Islet of Langerhans (tissue), 1 donor: ENCODE measurements at regions not wholly inside any gene's neighbourhood (a gene's known extent, or its start where the extent isn't known, plus 50 kb on each side); places are given as distances from the start of the nearest gene placed in this dataset.

ENCODE experiments used
- FAIRE-seq: peaks from one replicate; lab custom pipeline; 2011; peaks lifted over from hg19 to GRCh38; lab: Jason Lieb, UNC

DNA sequence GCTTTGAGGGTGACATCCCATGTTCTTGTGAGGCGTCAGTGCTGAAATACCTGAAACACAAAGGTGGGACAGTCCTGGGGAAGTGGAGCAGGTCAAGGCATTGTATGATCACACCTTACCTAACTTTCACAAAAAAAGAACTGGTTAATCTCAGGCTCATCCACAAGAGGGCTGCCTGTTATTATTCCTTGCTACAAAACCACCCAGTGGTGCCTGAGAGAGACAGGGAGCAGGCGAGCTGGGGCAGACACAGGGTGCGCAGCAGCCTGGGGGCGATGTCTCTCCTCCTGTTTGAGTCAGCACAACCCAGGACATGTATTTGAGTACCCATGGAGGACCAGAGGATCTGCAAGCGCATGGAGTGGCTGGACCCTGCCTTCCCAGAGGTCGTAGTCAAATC is 316.8 kb upstream of the ATP10A start:
- no peak for FAIRE-seq

DNA sequence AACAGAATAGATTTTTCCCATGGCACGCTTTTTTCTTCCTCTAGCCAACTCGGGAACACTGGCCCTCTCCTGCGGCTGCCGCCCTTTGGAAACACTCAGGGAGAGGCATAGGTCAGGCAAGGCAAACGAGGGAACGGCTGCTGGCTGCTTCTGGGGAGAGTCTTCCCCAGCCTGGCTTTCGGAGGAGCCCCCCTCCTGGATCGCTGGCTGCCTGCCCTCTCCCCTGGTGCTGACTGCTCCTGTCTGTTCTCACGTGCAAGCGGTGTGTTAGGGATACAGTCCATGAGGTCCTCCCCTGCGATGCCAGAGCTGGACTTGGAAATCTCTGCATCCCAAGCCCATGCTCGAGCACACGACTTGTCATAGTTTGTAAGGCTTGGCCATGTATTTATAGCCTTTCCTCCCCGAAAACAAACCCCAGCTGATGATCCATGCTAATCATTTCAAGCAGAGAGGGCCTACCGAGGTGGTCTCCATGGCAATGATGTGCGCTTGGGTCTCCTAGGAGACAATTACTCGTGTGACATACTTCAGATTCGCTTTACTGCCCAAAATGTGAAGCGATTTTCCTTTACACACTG is 315.6 kb upstream of the ATP10A start:
- FAIRE-seq, result no peak

DNA sequence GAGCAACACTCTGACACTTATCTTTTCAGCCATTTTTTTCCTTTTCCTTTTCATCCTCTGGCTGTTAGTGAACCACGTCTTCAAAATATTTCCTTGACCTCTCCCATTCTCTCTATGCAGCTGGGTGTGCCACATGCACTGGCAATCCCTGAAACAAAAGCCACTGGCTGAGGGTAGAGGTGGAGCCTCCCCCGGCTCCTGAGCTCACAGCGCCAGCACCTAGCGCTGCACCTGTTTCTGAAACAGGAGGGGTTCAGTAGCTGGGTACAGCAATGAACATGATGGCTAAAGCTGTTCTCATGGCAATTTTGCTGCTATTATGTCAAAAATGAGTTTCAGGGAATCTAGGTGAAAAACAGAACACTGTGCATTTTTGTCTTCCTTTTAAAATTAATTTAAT is 314.7 kb upstream of the ATP10A start:
- FAIRE-seq, result no peak

DNA sequence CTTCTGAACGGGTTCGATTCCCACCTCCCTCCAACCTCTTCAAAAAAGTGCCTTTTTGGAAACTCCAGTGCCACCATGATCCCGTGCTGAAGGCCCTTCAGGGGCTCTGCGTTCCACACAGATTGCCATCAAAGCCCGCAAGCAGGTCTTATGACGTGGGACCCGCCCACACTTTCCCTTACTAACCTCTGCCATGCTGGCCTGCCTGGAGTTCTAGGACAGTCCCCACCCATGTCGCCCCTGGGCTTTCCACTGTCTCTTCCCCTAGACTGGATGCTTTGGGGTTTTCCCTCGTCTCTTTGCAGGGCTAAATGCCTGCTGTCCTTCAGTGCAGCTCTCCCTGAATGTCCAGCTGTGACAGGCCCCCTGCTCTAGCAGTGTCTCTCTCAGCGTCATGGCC is 313.7 kb upstream of the ATP10A start:
- FAIRE-seq, result no peak

DNA sequence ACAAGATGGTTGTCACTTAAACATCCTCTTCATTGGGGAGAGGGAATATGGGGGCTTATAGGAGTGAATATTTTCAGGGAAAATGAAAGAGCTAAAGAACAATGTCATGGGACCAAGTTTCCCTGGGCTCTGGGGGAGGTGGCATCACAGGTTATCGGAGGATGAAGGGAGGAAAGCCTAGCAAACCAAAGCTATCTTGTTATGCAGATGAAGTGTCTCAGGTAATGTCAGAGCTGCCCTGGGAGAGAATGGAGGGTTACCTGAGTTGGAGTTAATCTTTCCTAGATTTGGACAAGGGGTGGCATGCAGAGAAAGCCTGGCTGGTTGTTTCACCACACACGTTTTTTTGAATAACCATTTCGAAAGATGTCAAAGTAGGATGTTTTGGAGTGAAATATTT is 308.1 kb upstream of the ATP10A start:
- no peak for FAIRE-seq

DNA sequence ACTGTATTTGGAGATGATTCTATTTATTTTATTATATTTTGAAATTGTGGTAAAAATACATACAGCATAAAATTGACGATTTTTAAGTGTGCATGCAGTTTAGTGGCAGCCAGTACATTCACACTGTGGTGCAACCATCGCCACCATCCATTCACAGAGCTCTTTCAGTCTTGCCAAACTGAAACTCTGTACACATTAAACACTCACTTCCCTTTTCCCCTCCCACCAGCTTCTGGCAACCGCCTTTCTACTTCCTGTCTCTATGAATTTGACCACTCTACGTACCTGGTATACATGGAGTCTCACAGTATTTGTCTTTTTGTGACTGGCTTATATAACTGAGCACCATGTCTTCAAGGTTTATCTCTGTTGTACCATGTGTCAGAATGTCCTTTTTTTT is 303.3 kb upstream of the ATP10A start:
- FAIRE-seq, result no peak

DNA sequence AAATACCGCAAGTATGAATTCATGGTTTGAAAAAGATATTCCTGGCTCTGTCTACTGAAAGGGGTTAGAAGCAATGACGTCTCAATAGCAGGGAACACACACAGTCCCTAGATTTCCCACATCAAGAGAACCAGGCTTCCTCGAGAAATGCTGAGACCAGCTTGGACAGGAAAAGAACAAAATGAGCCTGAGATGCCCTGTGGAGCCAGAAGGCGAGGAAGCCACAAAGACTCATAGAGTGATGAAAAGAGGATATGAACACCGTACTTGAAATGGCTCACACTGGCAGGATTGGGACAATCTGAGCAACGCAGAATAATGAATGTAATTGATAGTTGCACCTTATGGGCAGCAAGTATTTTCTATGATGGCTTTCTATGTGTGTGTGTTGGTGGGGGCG is 302.4 kb upstream of the ATP10A start:
- FAIRE-seq, result no peak

DNA sequence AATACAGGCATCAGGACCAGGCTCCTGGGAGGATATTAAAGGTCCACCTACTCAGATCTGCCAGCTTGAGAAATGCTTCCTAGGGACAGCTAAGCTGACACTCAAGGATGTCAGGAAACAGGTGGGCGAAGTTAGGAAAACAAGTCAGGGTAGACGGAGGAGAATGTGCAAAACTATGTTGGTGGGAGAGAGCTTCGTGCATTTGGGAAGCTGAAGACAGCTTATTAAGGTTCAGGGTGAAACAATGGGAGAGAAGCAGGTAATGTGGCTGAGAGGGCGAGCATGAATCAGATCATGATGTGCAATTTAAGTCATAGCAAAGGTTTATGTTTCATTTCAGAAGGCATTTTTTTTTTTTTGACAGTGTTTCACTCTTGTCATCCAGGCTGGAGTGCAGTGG is 297.2 kb upstream of the ATP10A start:
- no peak for FAIRE-seq

DNA sequence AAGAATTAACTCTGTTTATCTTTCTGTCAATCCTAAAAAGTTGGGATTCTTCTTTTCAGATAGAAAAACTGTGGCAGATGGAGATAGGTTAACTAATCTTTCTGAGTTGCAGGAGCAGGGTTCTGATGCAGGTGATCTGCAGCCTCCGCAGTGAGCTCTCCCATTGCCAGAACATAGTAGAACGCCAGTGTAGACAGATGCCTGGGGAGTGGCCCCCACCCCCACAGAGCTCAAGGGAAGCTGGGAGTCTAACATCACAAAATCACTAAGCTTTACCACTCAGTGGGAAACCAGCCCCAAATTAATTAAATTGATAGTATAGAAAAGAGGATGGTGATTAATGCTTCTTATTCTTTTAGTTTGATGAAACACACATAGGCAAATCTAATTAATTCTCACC is 295.0 kb upstream of the ATP10A start:
- no peak for FAIRE-seq

DNA sequence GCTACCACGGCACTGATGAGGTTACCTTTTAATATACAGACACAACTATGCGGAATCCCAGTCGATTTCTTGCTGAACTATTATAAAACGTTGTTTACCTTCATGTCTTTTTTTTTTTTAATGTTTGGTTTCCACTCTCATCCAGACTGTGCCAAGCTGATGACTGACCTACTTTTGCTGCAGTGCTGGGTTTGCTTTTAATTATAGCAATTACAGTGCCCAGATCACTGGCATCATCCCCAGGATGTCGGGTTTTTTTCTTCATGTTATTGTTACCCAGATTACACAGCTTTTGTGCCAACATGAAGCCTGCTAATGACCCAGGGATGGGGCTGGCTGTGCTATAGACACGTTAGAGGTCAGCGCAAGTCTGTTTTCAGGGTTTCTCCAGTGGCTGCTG is 294.0 kb upstream of the ATP10A start:
- peak; percentile 99 for FAIRE-seq

DNA sequence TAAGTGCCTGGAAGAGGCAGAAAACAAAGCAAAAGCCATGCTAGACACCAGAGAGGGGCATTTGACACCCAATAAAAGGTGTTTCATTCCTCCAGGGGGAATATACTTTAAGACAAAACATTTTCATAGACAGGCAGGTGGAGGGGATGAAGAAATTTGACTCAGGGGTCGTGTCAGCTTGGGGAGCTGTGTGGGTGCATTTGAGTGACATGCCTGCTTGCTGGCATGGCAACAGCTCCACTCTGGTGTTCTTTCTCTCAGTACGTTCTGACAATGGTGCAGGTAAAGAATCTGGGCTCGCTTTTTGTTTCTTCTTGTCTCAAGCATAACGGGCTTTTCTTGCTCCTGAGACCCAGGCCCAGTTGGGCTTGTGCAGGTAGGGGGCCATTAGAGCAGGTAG is 292.9 kb upstream of the ATP10A start:
- no peak for FAIRE-seq

DNA sequence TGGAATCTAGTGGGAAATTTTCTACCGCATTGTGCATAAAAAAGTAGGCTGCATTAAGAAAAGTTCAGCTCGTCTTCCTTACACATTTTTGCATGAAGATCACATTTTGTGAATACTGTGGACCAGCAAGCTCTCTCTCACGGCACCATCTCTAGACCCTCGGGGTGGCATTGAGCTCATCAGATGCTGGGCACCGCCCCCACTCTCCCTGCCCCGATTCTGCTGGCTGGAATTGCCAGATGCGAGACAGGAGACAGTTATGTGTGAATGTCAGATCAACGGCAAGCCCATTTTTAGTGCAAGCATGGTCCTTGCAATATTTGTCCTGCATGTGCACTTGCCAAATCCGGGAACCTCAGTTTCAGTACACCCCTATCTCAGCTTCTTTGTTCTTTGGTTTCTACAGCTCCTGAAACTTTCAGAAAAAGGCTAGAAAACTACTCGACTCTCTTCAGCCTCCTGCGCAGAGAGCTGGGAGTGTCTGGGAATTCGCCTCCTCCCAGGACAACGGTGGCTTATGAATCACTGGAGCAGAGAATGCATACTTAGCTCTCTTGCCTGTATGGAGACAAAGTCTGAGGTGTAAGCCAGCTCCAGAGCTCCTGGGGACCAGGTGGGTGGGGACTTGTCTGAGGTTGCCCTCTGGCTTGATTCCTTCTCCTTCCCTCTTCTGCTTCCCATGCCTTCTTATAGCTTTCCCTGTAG is 285.2 kb upstream of the ATP10A start:
- FAIRE-seq, result no peak

DNA sequence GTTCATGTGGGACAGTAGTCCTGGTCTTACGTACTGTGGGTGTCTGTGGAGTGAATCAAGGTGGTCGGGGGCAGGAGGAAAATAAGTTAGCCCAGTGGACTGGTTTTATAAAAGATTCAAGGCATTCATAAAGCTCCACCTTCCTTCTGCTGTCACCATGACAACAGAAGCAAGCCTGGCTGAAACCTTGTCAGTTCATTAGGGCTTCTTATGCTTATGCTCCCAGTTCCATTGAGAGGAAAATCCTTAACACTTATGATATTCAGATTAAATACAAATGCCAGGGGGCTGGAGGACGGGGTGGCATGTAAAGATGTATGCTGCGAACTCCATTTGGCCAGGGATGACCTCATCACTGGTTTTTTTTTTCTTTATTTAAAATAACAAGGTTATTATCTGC is 283.1 kb upstream of the ATP10A start:
- no peak for FAIRE-seq

DNA sequence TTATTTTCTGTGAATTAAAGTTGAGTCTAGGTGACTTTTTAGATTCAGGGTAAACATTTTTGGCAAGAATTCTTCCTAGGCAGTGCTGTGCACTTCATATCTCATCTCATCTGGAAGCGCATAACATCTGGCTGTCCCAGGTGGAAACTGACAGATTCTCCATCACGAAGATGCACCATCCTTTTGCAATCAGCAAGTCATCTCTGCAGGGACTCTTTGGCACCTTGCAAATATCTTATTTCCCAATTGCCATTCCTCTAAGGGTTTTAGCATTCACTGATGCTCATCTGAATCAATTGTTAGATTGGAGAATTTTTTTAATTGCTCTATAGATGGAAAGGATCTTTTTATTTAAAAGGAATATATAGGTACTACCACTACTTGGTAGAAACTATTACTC is 282.7 kb upstream of the ATP10A start:
- no peak for FAIRE-seq

DNA sequence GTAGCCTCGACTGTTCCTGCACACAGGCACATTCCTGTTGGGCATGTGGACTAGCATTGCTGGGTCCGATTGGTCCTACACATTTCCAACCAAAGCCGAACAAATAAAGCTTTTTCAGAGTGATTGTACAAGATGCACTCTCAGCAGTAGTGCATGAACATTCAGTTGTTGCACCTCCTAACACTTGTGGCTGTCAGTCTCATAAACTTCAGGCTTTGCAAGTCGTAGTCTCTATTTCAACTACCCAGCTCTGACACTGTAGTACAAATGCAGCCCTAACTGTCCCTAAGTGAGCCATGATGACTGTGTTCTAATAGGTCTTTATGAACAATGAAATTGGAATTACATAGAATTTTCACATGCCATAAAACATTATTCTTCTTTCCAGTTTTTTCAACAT is 281.7 kb upstream of the ATP10A start:
- FAIRE-seq, result no peak

DNA sequence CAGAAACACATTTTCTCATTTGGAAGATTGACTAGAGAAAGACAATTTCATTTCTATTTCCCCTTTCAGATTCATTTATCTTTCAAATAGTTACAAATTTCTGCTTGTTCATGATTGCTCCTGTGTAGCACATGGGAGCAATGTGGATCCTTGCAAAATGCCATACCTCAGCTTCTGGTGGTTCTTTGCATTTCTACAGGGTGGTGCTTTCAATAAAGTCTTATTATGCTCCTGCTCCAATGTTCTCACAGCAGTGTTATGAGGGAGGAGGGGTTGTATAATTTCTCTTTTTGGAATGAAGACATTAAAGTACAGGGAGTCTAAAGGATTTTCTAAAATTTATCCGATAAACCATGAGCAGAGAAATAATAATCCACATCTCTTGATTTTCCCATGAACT is 280.1 kb upstream of the ATP10A start:
- no peak for FAIRE-seq

DNA sequence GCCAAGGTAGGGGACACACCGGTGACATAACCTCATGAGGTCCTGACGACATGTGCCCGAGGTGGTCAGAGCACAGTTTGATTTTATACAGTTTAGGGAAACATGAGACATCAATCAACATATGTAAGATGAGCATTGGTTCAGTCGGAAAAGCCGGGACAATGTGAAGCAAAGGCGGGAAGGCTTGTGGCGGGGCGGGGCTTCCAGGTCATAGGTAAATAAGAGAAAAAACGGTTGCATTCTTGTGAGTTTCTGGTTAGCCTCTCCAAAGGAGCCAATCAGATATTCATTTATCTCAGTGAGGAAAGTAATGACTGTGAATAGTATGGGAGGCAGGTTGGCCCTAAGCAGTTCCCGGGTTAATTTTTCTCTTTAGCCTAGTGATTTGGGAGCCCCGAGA is 271.7 kb upstream of the ATP10A start:
- FAIRE-seq, result no peak

DNA sequence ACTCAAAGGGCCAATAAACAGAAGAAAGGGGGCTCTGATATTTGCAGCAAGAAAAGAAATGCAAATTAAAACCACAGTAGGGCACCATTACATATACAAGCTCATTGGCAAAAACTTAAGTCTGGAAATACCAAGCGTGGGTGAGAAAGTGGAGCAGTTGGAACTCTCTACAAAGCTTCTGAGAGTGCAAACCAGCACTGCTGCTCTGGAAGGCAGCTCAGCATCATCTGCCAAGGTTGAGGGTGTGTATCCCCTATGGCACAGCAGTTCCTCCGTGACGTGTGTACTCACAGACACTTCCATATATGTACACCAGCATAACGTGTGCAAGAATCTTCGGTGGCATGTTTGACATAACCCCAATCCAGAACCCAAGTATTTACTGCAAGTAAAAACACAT is 271.0 kb upstream of the ATP10A start:
- FAIRE-seq, result no peak

DNA sequence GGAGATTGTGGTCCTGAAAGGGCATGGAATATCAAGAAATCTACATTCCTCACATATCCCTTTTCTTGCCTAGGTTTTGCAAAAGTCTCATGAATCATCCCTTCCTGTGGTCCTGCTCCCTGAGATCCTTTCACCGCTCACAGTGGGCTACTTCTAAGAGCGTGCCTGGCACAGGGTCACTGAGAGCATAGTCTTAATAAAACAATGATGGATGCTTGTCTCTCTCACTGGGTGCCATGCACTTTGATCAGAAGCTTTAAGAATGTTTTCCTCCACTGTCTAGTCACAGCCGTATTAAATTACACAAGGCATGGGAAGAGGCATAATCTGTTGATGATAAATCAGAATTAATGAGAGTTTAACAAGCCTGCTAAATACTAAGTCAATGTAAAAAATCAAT is 269.7 kb upstream of the ATP10A start:
- FAIRE-seq, result no peak

DNA sequence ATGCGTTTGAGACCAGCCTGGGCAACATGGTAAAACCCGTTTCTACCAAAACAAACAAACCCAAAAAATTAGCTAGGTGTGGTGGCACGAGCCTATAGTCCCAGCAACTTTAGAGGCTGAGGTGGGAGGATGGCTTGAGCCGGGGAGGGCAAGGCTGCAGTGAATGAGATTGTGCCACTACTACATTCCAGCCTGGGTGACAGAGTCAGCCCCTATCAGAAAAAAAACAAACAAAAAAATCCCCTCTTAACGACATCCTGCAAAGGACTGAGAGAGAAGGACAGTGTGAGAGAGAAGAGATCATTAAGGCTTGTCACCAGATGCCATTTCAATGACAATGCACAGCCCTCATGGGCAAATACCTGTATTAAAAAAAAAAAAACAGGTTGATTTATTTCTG is 266.7 kb upstream of the ATP10A start:
- FAIRE-seq, result no peak

DNA sequence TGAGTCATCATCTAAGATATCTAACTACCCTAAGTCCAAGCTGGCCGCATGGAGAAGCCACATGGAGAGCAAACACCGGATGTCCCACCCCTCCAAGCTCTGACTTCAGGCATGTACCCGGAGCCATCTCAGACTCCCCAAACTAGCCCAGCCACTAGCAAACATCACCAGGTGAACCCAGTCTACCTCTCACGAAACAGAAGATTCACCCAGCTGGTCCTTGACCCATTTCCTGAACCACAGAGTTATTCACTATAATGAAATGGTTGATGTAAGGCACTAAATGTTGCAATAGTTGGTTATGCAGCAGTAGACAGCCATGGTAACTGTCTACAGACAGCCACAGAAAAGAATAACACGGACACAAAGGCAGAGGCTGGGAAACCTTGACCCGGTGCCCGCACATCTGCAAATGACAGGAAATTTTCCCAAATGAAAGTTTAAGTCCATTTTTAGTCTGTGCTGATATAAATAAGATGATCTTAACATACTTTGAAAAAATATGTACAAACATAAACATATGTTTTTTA is 265.5 kb upstream of the ATP10A start:
- FAIRE-seq, result no peak

DNA sequence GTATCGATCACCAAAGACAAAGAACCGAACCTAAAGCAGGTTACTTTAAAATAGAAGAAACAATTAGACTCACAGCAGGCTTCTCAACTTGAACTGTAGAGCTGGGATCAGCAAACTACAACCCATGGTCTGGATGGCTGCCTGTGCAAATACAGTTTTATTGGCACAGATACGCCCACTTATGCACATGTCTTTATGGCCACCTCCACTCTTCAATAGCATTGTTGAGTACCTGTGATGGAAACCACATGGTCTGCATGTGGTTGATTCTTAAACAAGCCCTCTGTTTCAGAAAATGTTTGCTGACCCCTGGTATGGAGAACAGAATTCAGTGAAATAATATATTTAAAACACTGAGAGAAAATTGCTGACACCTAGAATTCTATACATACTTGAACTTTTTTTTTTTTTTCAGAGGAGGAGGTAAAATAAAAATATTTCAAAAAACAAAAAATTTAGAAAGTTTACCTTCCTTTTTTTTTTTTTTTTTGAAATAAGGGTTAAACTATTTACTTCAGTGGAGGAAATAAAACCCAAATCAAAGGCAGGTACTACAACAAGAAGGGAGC is 263.8 kb upstream of the ATP10A start:
- FAIRE-seq, result no peak

DNA sequence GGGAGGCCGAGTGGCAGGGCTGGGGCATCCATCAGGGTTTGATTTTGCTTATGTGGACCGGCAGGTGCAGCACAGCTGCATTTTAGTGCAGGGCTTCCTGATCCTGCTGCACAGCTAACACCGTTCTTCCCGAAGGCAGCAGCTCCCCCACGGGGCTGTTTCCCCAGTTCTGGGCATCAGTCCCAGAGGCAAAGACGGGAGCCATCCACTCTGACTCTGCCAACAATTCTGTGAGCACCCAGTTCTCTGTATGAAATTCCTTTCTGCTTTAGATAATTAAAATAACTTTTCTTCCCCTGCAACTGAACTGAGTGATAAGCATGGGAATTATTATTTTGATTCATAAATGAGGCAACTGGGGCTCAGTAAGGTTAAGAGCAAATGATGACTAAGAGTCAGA is 262.9 kb upstream of the ATP10A start:
- FAIRE-seq, result no peak

DNA sequence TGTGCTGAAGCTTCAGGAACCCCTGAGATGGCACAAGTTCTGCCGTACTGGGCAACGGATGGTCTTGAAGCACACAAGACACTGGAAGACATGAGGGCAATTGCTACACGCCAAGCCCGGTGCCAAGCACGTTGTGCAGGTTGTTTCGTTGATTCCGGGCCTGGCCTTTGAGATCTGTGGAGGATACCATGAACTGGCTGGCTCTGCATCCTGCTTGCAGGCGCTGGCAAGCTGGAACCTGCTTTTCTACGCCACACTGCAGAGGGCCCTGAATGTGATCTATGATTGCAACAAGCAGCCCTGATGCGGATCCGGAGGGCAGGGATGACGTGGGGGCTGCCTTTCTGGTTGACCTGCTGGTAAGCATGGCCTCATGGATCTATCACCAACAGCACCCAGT is 262.5 kb upstream of the ATP10A start:
- no peak for FAIRE-seq
